ENCODE measurements at regions not wholly inside any gene's neighbourhood (a gene's known extent, or its start where the extent isn't known, plus 50 kb on each side); places are given as distances from the start of the nearest gene placed in this dataset.

- Histone ChIP-seq H3K4me1 (no peaks in the 10 kb centered on the region), H3K9me3 (no peaks in the 10 kb centered on the region), H3K27ac (no peak overlapping the region), H3K36me3 (no peaks in the 10 kb centered on the region), H3K27me3 (no peaks in the 10 kb centered on the region), H3K4me3 (no peak overlapping the region)
- no peak for ATAC-seq
- intact Hi-C loops (cut with DNase I) = no loop called here
- no peak for DNase-seq
- TF ChIP-seq, protein P1, sequence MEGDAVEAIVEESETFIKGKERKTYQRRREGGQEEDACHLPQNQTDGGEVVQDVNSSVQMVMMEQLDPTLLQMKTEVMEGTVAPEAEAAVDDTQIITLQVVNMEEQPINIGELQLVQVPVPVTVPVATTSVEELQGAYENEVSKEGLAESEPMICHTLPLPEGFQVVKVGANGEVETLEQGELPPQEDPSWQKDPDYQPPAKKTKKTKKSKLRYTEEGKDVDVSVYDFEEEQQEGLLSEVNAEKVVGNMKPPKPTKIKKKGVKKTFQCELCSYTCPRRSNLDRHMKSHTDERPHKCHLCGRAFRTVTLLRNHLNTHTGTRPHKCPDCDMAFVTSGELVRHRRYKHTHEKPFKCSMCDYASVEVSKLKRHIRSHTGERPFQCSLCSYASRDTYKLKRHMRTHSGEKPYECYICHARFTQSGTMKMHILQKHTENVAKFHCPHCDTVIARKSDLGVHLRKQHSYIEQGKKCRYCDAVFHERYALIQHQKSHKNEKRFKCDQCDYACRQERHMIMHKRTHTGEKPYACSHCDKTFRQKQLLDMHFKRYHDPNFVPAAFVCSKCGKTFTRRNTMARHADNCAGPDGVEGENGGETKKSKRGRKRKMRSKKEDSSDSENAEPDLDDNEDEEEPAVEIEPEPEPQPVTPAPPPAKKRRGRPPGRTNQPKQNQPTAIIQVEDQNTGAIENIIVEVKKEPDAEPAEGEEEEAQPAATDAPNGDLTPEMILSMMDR (IDR thresholded peaks at IDR 0.05) = no peak
Observed at GRCh38 chr11:134757633-134758032, 345.6 kb upstream of the B3GAT1 start.

DNA sequence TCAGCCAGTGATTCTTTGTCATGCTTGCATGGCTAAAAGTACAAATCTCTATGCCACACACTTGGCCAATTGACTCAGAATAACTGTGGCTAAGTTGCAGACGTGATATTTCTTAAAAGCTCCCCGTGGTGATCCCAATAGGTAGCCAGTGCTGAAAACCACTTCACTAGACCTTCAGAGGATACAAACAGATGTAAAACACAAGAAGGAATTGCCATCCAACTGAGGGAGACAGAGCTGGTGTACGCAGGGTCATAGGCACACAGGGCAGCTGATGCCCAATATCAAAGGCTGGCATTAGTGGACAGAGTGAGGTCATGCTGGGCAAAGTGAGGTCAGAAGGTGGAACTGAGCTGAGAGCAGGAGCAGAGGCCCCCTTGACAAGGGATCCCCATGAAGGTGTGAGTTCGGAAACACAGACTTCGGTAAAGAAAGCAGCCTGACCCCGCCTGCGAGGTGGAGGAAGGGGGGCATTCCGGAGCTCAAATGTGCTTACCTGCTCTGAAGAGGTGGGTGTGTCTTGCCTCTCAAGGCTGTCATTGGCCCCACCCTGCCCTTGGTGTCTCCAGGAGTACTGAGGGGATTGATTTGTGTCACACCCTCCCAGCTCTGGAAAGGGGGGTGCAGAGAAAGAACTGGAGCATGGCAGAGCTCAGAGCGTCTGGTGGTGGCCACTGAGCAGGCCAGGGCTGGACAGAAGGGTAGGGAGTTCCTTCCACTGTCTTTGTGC, 344.9 kb upstream of the B3GAT1 start:
- peak; percentile 53 for ATAC-seq
- DNase-seq = no peak
- intact Hi-C loops (cut with DNase I) = no loop called here

DNA sequence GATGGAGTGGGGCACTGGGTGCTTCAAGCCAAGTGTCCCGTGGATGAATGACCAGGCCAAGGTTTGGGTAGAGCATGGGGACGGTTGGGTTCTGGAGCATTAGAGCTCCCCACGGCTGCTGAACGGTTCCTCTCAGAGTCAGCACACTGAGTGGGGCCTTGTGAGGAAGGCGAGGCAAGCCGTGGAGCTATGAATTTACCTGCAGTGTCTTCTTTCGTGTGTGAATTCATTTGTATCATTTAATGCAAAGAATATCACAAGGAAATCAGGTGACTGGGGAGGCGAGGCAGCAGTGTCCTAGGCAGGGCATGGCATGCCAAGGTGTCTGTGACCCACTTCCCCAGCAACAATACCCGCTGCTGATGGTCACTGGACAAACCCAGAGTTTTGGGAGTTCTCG, 343.5 kb upstream of the B3GAT1 start:
- no peaks in the 10 kb centered on the region for H3K4me1 ChIP-seq
- DNase-seq (no peak), ATAC-seq (no peak)
- no peaks in the 10 kb centered on the region for H3K36me3 ChIP-seq
- intact Hi-C loops (cut with DNase I) = no loop called here
- no peaks in the 10 kb centered on the region for H3K9me3 ChIP-seq
- TF ChIP-seq, protein P1 (IDR thresholded peaks at IDR 0.05) = no peak
- H3K4me3 ChIP-seq = no peak overlapping the region
- H3K27me3 ChIP-seq = no peaks in the 10 kb centered on the region
- H3K27ac ChIP-seq = no peak overlapping the region

More for the DNA sequence above, 344.9 kb upstream of the B3GAT1 start:
- Histone ChIP-seq H3K4me1 (no peaks in the 10 kb centered on the region), H3K27me3 (no peaks in the 10 kb centered on the region), H3K27ac (no peak overlapping the region), H3K36me3 (no peaks in the 10 kb centered on the region), H3K9me3 (no peaks in the 10 kb centered on the region), H3K4me3 (no peak overlapping the region)
- TF ChIP-seq, protein P1 (IDR thresholded peaks at IDR 0.05) = no peak

GRCh38 chr11:134754521-134755198, 342.6 kb upstream of the B3GAT1 start:
- Histone ChIP-seq H3K9me3 (no peaks in the 10 kb centered on the region), H3K27me3 (no peaks in the 10 kb centered on the region), H3K27ac (no peak overlapping the region), H3K4me3 (no peak overlapping the region), H3K4me1 (no peaks in the 10 kb centered on the region), H3K36me3 (no peaks in the 10 kb centered on the region)
- no peak for DNase-seq
- ATAC-seq = no peak
- intact Hi-C loops (cut with DNase I) = no loop called here
- TF ChIP-seq, protein P1 (IDR thresholded peaks at IDR 0.05) = no peak

- Histone ChIP-seq H3K36me3 (no peaks in the 10 kb centered on the region), H3K27ac (no peak overlapping the region), H3K4me1 (no peaks in the 10 kb centered on the region), H3K4me3 (no peak overlapping the region), H3K9me3 (no peaks in the 10 kb centered on the region), H3K27me3 (no peaks in the 10 kb centered on the region)
- intact Hi-C loops (cut with DNase I) = no loop called here
- TF ChIP-seq, protein P1 (IDR thresholded peaks at IDR 0.05) = no peak
- no peak for ATAC-seq
- DNase-seq = no peak
Observed at GRCh38 chr11:134753771-134754520, 341.9 kb upstream of the B3GAT1 start.

All from upper lobe of right lung (tissue), 1 donor.